Endothelial cell of umbilical vein (primary cell): ENCODE measurements at regions not wholly inside any gene's neighbourhood (a gene's known extent, or its start where the extent isn't known, plus 50 kb on each side); places are given as distances from the start of the nearest gene placed in this dataset.
A peak's percentile ranks its signal among the peaks of the same experiment; 100 is the strongest.

Experiments
- BruUV-seq: library from RNA; stranded (reverse); fragments of 400-500 nt; replicated peaks from 2 replicates; lab custom pipeline; 2021; lab: Mats Ljungman, UMichigan
- CTCF ChIA-PET: fragments of 300-600, 350-600 bp; sonication (Branson Sonifier 250); formaldehyde crosslinking; loops from one replicate; lab custom pipeline; 2021; ENCODE audit warnings: antibody characterized with exemption, inconsistent platforms; lab: Charles Lee
- POLR2A ChIA-PET: fragments of 300-600, 350-600 bp; sonication (Branson Sonifier 250); formaldehyde crosslinking; loops from one replicate; lab custom pipeline; 2021; ENCODE audit warnings: antibody characterized with exemption, inconsistent platforms; lab: Charles Lee
- DNase-seq: peaks from one replicate; pipeline ENCODE4 v3.0.0-alpha.2; 2011; ENCODE audit warnings: low read depth, low spot score
- FAIRE-seq: peaks from 2 replicates; lab custom pipeline; 2011; peaks lifted over from hg19 to GRCh38; lab: Jason Lieb, UNC
- H2AFZ ChIP-seq: 2 replicates; pipeline ENCODE4 v1.6.0; 2012; ENCODE audit warnings: low read depth, low read length, control low read depth, inconsistent platforms
- H3K27ac ChIP-seq: 2 replicates; pipeline ENCODE4 v1.5.1; 2011; ENCODE audit warnings: low read depth, mild to moderate bottlenecking, control low read depth, low read length, moderate library complexity; ENCODE audit not compliant: insufficient read depth
- H3K27me3 ChIP-seq, 2 experiments: 2 replicates each; pipeline versions ENCODE4 v1.6.0 to v1.6.1; 2011; ENCODE audit warnings: low read length in 2 of 2, mixed read lengths in 1 of 2; ENCODE audit not compliant: control insufficient read depth in 2 of 2, insufficient read depth in 2 of 2
- H3K36me3 ChIP-seq, 2 experiments: 2 replicates in 1 of 2; 3 replicates in 1 of 2; pipeline ENCODE4 v1.5.1; 2011; ENCODE audit warnings: low read length in 2 of 2, mild to moderate bottlenecking in 1 of 2, moderate library complexity in 1 of 2; ENCODE audit not compliant: control insufficient read depth in 2 of 2, insufficient read depth in 2 of 2; ENCODE audit errors: extremely low read depth in 1 of 2
- H3K4me1 ChIP-seq: 3 replicates; pipeline ENCODE4 v1.5.1; 2011; ENCODE audit warnings: mild to moderate bottlenecking, low read length; ENCODE audit not compliant: control insufficient read depth, insufficient read depth; ENCODE audit errors: extremely low read depth
- H3K4me2 ChIP-seq: 2 replicates; pipeline ENCODE4 v1.6.1; 2011; ENCODE audit warnings: low read length, control low read depth, mixed read lengths; ENCODE audit not compliant: insufficient read depth
- H3K4me3 ChIP-seq, 3 experiments: fragments of 200-600 bp in 1 of 3; sonication (generic), shearing (Covaris generic) in 1 of 3; replicated peaks in 1 of 3; 2 replicates each; pipeline ENCODE4 v1.5.1; 2011 to 2016; ENCODE audit warnings: control low read depth in 3 of 3, low read length in 3 of 3, mild to moderate bottlenecking in 2 of 3, inconsistent platforms in 1 of 3, low read depth in 1 of 3, moderate library complexity in 1 of 3; ENCODE audit not compliant: insufficient read depth in 1 of 3
- H3K79me2 ChIP-seq: 2 replicates; pipeline ENCODE4 v1.6.0; 2012; ENCODE audit warnings: low read length, inconsistent platforms; ENCODE audit not compliant: control insufficient read depth, insufficient read depth
- H3K9ac ChIP-seq: replicated peaks from 2 replicates; pipeline ENCODE3; 2011; ENCODE audit warnings: low read length, control low read depth; ENCODE audit not compliant: insufficient read depth; ENCODE audit errors: extremely low read depth
- H3K9me1 ChIP-seq: replicated peaks from 3 replicates; pipeline ENCODE4 v1.6.0; 2011; ENCODE audit warnings: mild to moderate bottlenecking, low read length; ENCODE audit not compliant: control insufficient read depth, insufficient read depth; ENCODE audit errors: extremely low read depth
- H3K9me3 ChIP-seq: replicated peaks from 2 replicates; pipeline ENCODE4 v1.5.1; 2012; ENCODE audit warnings: low read length, inconsistent platforms; ENCODE audit not compliant: control insufficient read depth, insufficient read depth
- H4K20me1 ChIP-seq: replicated peaks from 2 replicates; pipeline ENCODE3; 2011; ENCODE audit warnings: mild to moderate bottlenecking, low read length; ENCODE audit not compliant: control insufficient read depth, insufficient read depth; ENCODE audit errors: extremely low read depth
- EZH2 ChIP-seq: IDR thresholded peaks from 2 replicates; pipeline ENCODE4 v1.6.1; 2012; ENCODE audit warnings: borderline replicate concordance, low read depth, mild to moderate bottlenecking, moderate library complexity, low read length, inconsistent platforms; ENCODE audit not compliant: severe bottlenecking
- FOS ChIP-seq: IDR thresholded peaks from 2 replicates; pipeline ENCODE4 v1.6.1; 2011; ENCODE audit warnings: mild to moderate bottlenecking, low read length, moderate library complexity, borderline replicate concordance; ENCODE audit not compliant: insufficient read depth
- GATA2 ChIP-seq: IDR thresholded peaks from 2 replicates; pipeline ENCODE4 v1.7.0; 2011; ENCODE audit warnings: low read depth, mild to moderate bottlenecking, moderate library complexity, mixed read lengths, low read length; ENCODE audit not compliant: insufficient read length, insufficient read depth
- JUN ChIP-seq: IDR thresholded peaks from 2 replicates; pipeline ENCODE4 v1.6.1; 2011; ENCODE audit warnings: borderline replicate concordance, low read depth; ENCODE audit not compliant: insufficient read length, insufficient read depth
- MAX ChIP-seq: IDR thresholded peaks from 2 replicates; pipeline ENCODE4 v1.6.1; 2011; ENCODE audit not compliant: insufficient read depth, insufficient read length
- MYC ChIP-seq: IDR thresholded peaks from one replicate; pipeline ENCODE4 v1.6.1; 2011; ENCODE audit warnings: mild to moderate bottlenecking, low read depth, low read length
- dilution Hi-C: fragments of 300-500 bp; cut with MboI; formaldehyde crosslinking; loops from one replicate; pipeline ENCODE4 v1.15.0; 2019; ENCODE audit warnings: low sequenced_read_pairs; ENCODE audit not compliant: extremely low pct_ligation_motif_present
- intact Hi-C: fragments of 100-400 bp; cut with micrococcal nuclease; formaldehyde crosslinking; loops from one replicate; pipeline ENCODE4 v1.10.0; 2022

- BruUV-seq, result no TSS peak
- intact Hi-C loops (no loop called here), dilution Hi-C loops (no loop called here)
- FAIRE-seq, result no peak
- no peaks in the 10 kb centered on the region for H3K9me3 ChIP-seq
- H3K9ac ChIP-seq, result no peak overlapping the region
- H3K4me3 ChIP-seq, result no peak overlapping the region
- no peak overlapping the region for H3K4me2 ChIP-seq
- no peaks in the 10 kb centered on the region for H3K4me1 ChIP-seq
- ChIA-PET POLR2A (no interaction called here), CTCF (no interaction called here)
- H3K79me2 ChIP-seq, result no peaks in the 10 kb centered on the region
- H3K36me3 ChIP-seq, result no peaks in the 10 kb centered on the region
- no peak overlapping the region for H3K27ac ChIP-seq
- TF ChIP-seq GATA2, result peak; percentile 52
- TF ChIP-seq MAX, result no peak
- TF ChIP-seq JUN, result peak; percentile 57
- TF ChIP-seq FOS, result peak; percentile 14
- TF ChIP-seq MYC, result no peak
- no peak for TF ChIP-seq EZH2
- no peaks in the 10 kb centered on the region for H3K27me3 ChIP-seq
- H3K9me1 ChIP-seq, result no peaks in the 10 kb centered on the region
- no peaks in the 10 kb centered on the region for H4K20me1 ChIP-seq
- DNase-seq, result peak; percentile 9
- no peak overlapping the region for H2AFZ ChIP-seq
Observed at GRCh38 chr11:15793043-15793996, 563.0 kb downstream of the SOX6 start.
